Pulmonary artery endothelial cell (primary cell): ENCODE measurements at regions not wholly inside any gene's neighbourhood (a gene's known extent, or its start where the extent isn't known, plus 50 kb on each side); places are given as distances from the start of the nearest gene placed in this dataset.
A peak's percentile ranks its signal among the peaks of the same experiment; 100 is the strongest.
"Not testable (repeated sequence)": the region's sequence is repeated elsewhere in the genome, so short reads cannot be mapped to it uniquely, and the experiment has no call there.

Experiments
- DNase-seq: peaks from one replicate; pipeline ENCODE4 v3.0.0-alpha.2; 2011; ENCODE audit warnings: low read depth, low spot score

DNA sequence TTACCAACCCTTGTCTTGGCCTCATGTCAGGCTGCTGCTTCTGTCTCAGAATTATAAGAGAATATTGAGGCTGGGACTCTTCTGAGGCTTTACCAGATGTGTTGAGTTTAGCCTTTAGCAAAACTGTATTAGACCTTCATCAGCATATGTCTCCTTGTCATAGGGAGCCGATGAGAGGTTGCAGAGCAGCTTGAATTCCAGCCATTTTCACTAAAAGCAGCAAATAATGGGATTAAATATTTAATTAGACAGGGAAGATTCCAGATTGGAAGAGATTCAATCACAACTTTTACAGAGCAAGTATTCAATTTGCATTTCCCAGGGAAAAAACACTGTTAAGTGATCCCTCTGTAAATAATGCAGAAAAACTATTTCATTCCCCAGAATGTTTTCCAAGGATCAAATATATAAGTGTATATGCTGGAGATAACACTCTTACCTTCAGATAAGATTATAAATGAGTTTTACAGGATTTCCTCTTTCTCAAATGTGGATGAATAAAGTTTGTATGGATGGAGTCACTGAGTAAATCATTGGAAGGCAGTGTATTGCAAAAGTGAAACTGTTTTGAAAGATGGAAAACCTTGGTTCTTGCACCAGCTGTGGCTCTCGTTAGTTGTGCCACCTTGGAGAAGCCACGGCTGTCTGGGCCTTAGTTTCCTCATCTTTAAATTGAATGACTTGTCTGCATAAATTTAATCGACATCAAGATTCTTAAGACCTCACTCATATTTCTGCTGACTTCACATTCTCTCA is 466.4 kb upstream of the SGO1 start:
- no peak for DNase-seq

DNA sequence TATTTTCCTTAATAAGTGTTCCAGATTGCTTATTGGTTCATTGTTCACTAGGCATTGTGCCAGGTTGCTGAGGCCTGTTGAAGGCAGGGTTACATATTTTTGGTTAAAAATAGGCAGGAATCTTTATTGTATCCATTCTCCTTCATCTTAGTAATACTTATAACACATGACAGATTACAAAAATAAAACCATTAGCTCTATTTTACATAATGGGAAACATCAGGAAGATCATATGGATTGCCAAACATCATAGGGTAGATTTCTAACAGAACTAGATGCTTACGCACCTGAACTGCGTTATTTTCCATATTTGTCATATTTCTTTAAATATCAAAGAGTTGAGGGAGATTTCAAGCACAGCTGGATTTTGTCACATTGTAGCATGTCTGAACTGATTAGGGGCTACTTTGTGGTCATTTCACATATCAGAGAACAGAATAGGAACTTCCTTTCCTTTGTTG is 462.9 kb upstream of the SGO1 start:
- no peak for DNase-seq

- peak; percentile 44 for DNase-seq
Measured at GRCh38 chr3:20648294-20648693, 462.3 kb upstream of the SGO1 start.

- no peak for DNase-seq
Measured at GRCh38 chr3:20646425-20646824, 460.4 kb upstream of the SGO1 start.

DNA sequence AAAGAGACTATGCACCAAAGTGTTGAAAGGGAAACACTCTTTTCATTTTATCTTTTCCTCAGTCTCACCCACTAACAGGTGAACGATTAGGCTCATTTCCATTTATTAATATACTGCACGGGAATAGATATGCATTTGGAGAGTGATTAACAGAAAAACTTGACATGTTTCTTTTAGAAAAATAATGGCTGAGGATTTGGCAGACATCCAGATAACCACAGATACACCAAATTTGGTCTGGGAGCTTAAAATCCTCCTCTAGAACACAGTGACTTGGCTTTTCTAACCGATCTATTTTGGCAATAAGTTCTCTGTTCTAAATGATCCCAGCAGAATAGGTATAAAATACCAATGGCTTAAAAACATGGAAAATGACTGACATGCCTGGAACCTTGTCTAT is 459.3 kb upstream of the SGO1 start:
- DNase-seq: no peak

GRCh38 chr3:20637729-20638128 is 451.7 kb upstream of the SGO1 start:
- no peak for DNase-seq

GRCh38 chr3:20622304-20622703 is 436.3 kb upstream of the SGO1 start:
- DNase-seq: no peak

GRCh38 chr3:20618621-20619020 is 432.6 kb upstream of the SGO1 start:
- DNase-seq: not testable (repeated sequence)

- DNase-seq: not testable (repeated sequence)
Measured at GRCh38 chr3:20618181-20618580, 432.2 kb upstream of the SGO1 start.

- DNase-seq: not testable (repeated sequence)
Measured at GRCh38 chr3:20615982-20616381, 430.0 kb upstream of the SGO1 start.

GRCh38 chr3:20608054-20608738 is 422.2 kb upstream of the SGO1 start:
- no peak for DNase-seq

GRCh38 chr3:20604659-20605058 is 418.7 kb upstream of the SGO1 start:
- no peak for DNase-seq

DNA sequence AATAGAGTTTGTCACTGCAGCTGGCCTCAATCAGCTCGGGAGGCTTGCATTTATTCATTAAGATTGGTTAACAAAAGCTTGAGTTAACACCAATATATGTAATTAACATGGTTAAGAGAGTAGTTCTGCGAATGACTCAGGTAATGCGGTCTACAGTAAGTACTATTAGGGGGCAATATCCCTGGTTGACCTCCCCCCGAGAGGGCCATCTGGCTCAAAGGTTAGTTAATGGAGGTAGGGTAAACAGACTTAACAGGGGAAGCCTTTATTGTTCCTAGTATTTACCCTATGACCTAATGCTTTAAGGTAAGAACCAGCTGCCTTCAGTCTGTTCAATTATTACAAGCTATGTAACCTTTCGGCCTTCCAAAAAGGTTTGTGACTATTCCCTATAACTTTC is 403.3 kb upstream of the SGO1 start:
- DNase-seq: no peak

GRCh38 chr3:20588781-20589180 is 402.8 kb upstream of the SGO1 start:
- DNase-seq: no peak

- DNase-seq: no peak
Measured at GRCh38 chr3:20583648-20584047, 397.6 kb upstream of the SGO1 start.

GRCh38 chr3:20576228-20576627 is 390.2 kb upstream of the SGO1 start:
- no peak for DNase-seq

- no peak for DNase-seq
Measured at GRCh38 chr3:20575146-20575545, 389.1 kb upstream of the SGO1 start.

DNA sequence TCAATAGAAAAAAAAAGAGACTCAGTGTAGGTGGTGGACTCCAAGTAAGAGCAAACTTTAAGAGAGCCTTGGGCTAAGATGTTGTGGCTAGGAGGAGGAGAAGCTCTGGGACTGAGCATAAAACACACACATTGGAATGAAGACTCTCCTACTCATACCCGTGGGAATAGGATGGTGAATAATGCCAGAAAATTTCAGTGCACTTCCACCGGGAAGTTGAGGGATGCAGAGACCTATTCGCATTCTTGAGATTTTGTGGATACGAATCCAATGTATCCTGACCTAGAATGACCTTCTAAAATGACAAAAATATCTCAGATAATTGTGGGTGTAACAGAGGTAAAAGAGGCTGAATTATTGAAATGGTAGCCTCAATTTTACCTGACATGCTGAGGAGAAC is 388.7 kb upstream of the SGO1 start:
- DNase-seq: no peak

DNA sequence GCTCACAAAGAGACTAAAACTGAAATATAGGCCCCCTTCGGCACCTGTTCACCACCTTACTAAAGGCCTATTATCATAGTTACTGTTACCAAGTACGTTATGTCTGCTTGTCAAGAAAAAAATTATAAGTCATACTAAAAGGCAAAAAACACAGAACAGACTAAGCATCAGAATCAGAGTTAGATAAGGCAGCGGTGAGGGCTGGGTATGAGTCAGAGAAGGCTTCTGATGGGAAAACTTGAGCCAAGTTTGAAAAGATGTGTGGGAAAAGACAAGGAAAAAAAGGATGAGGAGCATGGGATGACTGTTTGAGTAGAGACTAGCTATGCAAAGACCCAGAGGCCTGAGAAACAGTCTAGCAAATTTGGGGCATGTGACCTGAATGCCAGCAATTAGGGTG is 387.2 kb upstream of the SGO1 start:
- no peak for DNase-seq

- DNase-seq: no peak
Measured at GRCh38 chr3:20572473-20572872, 386.5 kb upstream of the SGO1 start.

- no peak for DNase-seq
Measured at GRCh38 chr3:20569310-20569709, 383.3 kb upstream of the SGO1 start.

DNA sequence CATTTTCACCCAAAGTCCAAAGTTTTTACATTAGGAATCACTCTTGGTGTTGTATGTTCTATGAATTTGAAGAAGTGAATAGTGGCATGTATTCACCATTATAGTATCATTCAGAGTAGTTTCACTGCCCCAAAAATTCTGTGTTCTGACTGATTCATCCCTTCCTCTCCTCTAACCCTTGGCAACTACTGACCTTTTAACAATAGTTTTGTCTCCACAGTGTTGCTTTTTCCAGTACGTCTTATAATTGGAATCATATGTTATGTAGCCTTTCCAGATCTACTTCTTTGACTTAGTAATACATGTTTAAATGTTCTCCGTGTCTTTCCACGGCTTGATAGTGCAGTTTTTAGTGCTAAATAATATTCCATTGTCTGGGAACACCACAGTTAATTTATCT is 379.0 kb upstream of the SGO1 start:
- DNase-seq: no peak

DNA sequence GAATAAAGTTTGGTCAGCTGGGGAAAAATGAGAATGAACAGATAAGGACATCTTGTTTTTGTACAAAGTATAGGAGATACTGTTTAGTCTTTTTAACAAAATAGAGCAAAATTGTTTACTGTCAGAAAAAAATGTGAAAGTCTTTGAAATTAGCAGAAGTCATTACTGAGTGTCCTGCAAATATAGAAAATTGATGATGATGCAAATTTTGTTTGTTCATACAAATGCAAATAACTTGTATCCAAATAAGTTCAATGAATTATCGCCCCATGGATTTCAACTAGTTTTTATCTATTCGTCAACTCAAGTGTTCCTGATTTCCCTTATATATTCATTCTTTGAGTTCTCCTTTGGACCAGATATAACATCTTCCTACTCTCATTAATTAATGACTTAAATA is 378.0 kb upstream of the SGO1 start:
- no peak for DNase-seq
